ENCODE measurements at regions not wholly inside any gene's neighbourhood (a gene's known extent, or its start where the extent isn't known, plus 50 kb on each side); places are given as distances from the start of the nearest gene placed in this dataset.
"Not testable (repeated sequence)": the region's sequence is repeated elsewhere in the genome, so short reads cannot be mapped to it uniquely, and the experiment has no call there.

DNA sequence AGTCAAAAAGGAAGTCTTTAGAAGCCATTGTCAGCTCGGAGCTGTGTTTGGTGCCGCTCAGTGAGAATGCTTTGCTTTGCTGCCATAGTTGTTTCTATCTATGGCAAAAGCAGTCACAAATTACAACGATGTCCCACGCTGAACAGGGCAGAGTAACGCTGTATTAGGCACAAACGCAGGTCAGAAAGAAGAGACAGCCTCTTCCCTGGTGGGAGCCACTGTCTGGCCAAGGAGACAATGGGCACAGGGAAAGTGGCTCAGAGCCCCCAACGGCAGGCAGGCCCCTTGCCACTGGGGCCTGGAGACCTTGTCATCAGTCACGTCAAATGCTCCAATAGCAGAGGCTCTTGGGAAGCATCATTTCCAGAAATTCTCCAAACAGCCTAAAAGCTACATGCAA lies 244.2 kb downstream of the TEX29 start:
- no peak for FAIRE-seq

DNA sequence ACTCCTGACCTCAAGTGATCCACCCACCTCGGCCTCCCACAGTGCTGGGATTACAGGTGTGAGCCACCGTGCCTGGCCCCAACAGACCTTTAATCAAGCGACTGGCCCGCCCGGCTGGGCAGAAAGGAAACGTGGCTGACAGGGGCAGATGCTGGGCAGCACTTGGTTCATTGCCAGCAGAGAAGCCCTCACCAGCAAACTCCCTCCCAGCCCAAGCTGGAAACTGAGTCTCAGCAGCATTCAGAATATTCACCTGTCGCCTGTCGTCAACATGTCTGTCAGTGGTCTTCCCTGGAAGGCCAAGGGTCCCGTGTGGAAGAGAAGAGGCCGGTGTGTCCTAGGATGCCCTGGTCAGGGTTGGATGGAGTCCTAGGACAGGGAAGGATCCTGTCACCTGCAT lies 245.0 kb downstream of the TEX29 start:
- FAIRE-seq, result no peak

DNA sequence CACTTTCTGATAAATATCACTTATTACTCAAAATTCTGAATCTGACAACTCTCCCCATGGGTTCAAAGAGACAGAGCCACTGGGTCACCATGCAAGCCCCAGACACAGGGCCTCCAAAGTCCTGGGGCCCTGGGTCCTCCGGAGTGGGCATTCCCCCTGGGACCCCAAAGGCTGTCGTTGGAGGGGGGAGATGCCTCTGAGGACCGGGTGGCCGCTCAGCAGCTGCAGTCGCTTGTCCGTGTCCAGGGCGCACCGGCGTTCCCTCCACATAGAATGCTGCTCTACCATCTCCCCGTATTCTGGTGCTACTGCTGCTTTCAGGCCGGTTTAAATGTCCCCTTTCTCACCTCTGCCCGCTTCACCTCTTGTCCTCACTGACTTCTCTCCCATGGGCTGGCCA lies 246.1 kb downstream of the TEX29 start:
- no peak for FAIRE-seq

- no peak for FAIRE-seq
These were observed 247.2 kb downstream of the TEX29 start for GRCh38 chr13:111567637-111568036.

GRCh38 chr13:111568290-111568689 lies 247.8 kb downstream of the TEX29 start:
- FAIRE-seq, result no peak

DNA sequence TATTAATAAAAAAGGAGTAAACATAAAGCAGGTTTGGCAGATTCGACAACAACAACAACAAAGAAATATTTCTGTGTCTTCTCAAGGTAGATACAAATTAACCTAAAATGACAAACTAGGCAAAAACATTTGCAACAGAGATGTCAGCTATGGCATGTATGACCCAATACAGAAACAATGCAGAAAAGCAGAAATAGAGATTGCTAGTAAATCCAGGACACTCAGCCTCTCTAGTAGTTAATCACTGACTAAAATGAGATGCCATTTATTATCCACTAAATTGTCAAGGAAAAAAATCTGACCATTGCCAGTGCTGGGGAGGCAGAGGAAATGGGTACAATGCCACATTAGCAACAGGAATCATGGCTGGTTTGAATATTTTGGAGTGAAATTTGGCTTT lies 250.5 kb downstream of the TEX29 start:
- no peak for FAIRE-seq

DNA sequence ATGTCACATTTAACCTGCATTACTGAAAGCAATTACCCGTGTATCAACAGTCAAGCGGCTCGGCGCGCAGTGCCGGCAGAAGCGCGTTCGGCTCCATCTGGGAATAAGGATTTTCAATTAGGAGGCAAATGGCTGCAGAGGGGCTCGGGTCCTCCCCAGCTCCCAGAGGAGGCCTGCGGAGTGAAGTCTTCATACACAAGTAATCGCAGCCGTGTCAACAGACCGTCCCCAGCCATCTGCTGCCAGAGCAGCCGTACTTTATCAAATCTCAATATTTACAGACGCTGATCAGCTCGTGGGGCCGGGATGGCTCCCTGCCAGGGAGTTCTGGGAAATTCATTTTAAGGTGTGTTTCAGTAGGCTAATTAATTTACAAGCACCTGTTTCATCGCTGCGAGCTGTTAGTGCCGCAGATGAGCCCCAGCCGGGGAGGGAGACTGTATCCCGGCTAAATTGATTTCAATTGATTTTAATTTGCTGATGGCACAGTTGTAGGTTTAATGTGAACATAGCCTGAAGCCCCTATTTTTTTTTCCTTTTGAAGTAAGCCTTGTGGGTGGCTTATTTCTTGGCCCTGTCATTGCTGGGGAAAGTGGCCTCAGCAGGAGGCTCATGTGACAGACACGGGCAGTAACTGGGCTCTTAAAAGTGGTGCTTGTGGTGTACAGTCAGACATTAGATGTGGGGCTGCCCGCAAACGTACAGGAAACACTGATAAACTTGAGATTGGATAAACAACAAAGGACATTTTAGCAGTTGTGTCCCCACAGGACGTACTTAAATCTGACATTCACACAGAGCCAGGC lies 252.7 kb downstream of the TEX29 start:
- FAIRE-seq, result no peak

DNA sequence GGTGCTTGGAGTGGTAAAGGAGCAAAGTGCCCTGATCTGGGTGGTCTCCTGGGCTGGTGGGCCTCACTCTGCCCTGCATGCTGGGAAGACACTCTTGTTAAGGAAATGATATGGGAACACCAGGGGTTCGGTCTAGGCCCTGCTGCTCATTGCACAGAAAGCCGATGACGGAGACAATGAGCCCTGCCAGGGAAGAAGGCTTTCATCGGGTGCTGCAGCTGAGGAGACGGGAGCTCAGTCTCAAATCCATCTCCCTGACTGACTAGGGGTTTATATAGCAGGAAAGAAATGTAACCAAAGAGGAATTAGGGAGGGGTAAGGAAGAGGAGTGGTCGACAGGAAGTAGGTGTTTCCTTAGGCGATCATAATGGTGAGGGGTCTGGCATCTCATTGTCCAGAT lies 253.4 kb downstream of the TEX29 start:
- no peak for FAIRE-seq

DNA sequence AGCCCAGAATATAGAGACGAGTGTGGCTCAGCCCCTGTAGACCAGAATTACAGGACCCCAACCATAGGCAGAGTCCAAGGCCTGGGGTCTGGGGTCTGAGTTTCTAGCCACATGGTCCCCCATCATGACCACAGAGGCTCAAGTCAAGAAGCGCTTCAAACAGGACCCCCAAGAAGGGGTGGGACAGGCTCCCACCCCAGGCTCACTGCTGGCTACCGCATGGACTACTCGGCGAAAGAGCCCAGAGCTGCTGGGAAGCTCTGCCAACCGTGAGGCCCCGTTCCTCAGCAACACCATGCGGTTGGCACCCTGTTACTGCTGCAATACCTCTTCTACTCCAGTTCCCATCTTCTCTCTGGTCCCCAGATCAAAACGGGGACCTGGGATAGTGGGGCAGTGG lies 254.8 kb downstream of the TEX29 start:
- no peak for FAIRE-seq

- FAIRE-seq, result no peak
These were observed 255.3 kb downstream of the TEX29 start for GRCh38 chr13:111575719-111576118.

- FAIRE-seq, result no peak
These were observed 256.9 kb downstream of the TEX29 start for GRCh38 chr13:111577208-111577828.

DNA sequence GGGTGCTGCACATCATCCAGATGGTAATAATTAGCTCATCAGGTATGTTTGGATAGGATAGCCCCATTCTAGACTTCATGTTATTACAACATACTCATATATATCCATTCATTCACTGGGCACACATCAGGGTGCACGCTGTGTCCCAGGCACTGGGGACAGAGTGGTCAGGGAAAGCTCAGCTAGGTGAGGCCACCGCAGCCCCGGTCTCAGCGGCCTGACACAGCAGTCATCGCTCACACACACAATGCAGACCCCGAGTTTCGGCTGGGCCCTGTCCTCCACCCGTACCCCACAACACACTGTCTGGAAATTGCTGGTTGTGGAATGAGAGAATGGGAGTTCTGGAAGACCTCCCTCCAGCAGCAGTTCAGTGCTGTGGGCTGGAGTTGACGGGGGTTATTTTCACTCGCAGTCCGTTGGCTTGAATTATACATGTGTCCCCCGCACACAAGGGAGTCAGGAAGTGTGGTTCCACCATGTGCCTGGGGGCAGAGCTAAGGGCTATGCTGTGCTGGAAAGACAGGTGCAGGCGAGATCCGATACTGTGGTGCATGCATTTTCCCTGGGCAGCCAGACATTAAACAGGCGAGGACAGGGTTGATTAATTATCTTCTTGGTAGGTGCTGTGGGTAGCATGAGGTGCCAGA lies 257.6 kb downstream of the TEX29 start:
- no peak for FAIRE-seq

DNA sequence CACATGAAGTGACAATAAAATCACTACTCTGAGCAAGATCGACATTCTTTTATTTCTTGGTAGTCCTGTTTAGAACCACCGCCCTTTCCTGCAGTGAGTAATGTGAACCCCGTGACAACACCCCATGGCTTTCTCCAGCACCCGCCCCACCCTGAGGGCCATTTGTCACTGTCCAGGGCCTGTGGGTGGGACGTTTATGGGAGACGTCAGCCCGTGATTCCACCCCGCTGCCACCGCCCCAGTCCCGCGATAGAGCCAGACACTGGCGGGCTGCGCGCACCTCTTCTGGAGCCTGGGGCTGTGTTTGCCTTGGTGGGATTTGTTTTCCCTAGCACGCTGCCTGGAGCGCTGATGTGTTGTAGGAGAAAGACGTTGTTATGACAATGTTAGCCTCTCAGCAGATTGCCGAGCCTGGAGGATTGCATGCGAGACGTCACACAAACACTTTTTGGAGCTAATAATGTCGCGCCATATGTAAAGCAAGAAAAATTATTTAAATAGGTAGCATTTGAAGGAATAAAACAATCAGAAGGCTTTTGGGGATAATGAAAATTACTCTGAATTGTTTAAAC lies 263.7 kb downstream of the TEX29 start:
- no peak for FAIRE-seq

GRCh38 chr13:111584870-111585269 lies 264.4 kb downstream of the TEX29 start:
- no peak for FAIRE-seq

DNA sequence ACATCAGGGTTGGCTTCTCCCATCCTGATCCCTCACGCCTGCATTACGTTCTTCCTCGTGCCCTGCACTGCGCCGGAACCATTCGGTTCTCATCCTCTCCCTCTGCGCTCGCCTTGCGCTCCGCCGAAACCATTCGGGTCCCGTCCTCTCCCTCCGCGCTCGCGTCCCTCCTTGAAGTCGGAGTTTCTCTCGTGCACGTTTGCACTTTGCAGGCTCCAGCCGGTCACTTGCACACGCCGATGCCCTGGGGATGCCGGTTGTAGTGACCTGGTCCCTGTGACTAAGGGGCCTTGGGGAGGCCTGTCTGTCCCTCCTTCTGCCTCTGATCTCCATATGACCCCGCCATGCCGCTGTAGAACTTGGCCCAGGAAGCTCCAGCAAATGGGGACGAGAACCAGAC lies 265.8 kb downstream of the TEX29 start:
- FAIRE-seq, result no peak

- FAIRE-seq, result no peak
These were observed 266.8 kb downstream of the TEX29 start for GRCh38 chr13:111587249-111587648.

GRCh38 chr13:111589321-111589720 lies 268.9 kb downstream of the TEX29 start:
- FAIRE-seq, result no peak

DNA sequence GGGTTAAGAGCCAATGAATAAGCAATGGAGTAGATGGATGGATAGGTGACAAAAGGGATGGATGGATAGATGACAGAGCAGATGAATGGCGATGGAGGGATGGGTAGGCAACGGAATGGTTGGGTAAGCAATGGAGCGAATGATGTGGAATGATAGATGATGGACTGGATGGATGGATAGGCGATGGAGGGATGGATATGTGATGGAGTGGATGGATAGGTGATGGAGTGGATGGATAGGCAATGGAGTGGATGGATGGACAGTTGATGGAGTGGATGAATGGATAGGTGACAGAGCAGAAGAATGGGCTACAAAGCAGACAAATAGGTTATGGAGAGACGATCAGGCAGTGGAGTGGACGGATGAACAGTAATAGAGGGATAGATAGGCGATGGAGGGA lies 269.6 kb downstream of the TEX29 start:
- FAIRE-seq, result no peak

DNA sequence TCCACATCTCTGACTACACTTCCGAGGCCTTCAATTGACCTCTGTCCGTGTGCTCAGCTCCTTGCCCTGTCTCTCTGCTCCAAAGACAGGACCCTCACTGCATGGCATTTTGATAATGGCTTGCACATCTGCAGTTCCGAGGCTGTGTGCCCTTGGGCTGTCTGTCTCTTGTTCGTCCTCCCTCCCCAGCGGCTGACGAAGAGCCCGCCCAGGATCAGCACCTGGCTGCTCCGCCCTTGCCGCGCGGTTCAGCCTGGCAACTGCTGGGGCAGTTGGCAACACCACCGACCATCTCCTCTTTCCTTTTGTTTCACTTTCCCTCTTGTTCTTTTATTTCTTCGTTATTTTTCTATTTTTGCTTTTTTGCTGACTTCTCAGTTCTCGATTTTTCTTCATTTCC lies 270.4 kb downstream of the TEX29 start:
- FAIRE-seq, result no peak

DNA sequence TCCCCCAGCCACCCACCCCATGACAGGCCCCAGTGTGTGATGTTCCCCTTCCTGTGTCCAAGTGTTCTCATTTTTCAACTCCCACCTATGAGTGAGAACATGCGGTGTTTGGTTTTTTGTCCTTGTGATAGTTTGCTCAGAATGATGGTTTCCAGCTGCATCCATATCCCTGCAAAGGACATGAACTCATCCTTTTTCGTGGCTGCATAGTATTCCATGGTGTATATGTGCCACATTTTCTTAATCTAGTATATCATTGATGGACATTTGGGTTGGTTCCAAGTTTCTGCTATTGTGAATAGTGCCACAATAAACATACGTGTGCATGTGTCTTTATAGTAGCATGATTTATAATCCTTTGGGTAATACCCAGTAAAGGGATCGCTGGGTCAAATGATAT lies 273.0 kb downstream of the TEX29 start:
- not testable (repeated sequence) for FAIRE-seq

GRCh38 chr13:111594606-111595005 lies 274.2 kb downstream of the TEX29 start:
- FAIRE-seq, result no peak

DNA sequence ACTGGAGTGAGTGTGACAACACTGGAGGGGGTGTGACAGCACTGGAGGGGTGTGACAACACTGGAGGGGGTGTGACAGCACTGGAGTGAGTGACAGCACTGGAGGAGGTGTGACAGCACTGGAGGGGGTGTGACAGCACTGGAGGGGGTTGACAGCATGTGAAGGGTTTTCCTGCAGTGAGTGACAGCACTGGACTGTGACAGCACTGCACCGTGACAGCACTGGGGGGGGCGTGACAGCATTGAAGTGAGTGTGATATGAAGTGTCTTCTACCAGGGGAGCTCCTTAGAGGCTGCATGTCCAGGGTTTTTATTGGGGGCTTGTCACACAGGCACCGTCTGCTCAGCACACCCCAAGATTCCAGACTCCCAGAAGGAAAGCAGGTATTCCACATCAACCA lies 274.8 kb downstream of the TEX29 start:
- no peak for FAIRE-seq

- no peak for FAIRE-seq
These were observed 275.3 kb downstream of the TEX29 start for GRCh38 chr13:111595791-111596190.

- no peak for FAIRE-seq
These were observed 276.8 kb downstream of the TEX29 start for GRCh38 chr13:111597191-111597611.

Data from G401.6 (cell line).